ENCODE measurements at regions not wholly inside any gene's neighbourhood (a gene's known extent, or its start where the extent isn't known, plus 50 kb on each side); places are given as distances from the start of the nearest gene placed in this dataset.

DNA sequence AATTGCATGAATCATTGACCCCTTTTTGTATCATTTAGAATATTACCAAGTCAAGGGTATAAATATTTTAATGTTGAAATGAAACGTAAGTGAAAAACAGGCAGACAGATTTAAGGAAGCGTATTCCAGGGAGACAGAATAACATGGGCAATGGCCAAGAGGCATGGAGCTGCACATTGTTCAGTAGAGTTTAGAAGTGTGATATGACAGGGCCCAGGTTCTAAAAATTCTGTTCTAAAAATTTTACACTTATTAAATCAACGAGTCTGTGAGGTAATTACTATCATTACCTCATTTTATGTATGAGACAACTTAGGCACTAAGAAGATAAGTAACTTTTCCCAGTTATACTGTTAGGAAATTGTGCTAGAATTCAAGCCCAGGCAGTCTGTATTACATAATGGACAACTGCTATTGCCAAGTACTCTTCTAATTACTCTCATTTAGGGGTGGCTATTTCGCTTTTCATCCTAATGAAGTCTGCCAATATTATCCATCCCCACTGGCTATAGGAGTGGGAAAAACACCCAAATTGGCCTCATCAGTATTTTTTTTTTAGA, 103.2 kb upstream of the NAV3 start:
- no peak for DNase-seq
- in situ Hi-C loops (cut with MboI; ENCODE audit: low sequenced_read_pairs), result no loop called here
- BruUV-seq (replicated peaks), result no TSS peak

More for the DNA sequence above, 103.2 kb upstream of the NAV3 start:
- H3K9ac ChIP-seq (ENCODE audit: low read depth, low read length), result no peak overlapping the region
- no peaks in the 10 kb centered on the region for H3K79me1 ChIP-seq (ENCODE audit: low read depth in 1 of 2, low read length in 2 of 2)
- no peak overlapping the region for H2AFZ ChIP-seq (replicated peaks; ENCODE audit: low read length, poor library complexity)
- ATAC-seq (ENCODE audit: low read depth), result no peak
- no peaks in the 10 kb centered on the region for H3K36me3 ChIP-seq (ENCODE audit: control insufficient read depth, insufficient read depth, low read length)
- H3K23ac ChIP-seq (ENCODE audit: low read depth, low read length), result no peak overlapping the region
- H4K8ac ChIP-seq (ENCODE audit: low read depth in 2 of 2, low read length in 2 of 2), result no peak overlapping the region
- H2BK5ac ChIP-seq (ENCODE audit: low read depth, low read length, poor library complexity, severe bottlenecking), result no peak overlapping the region
- H2AK5ac ChIP-seq (ENCODE audit: low read depth, low read length), result no peak overlapping the region
- H3K9me3 ChIP-seq (ENCODE audit: control insufficient read depth, insufficient read depth, low read length), result no peaks in the 10 kb centered on the region
- H4K5ac ChIP-seq (ENCODE audit: low read depth, low read length), result no peak overlapping the region
- no peak overlapping the region for H3K4me2 ChIP-seq (ENCODE audit: low read depth, low read length)
- no peak overlapping the region for H2AK9ac ChIP-seq (replicated peaks; ENCODE audit: low read depth, low read length, poor library complexity)
- H3K4ac ChIP-seq (ENCODE audit: low read depth, low read length), result no peak overlapping the region
- H3K27ac ChIP-seq (ENCODE audit: insufficient read depth, low read length), result no peak overlapping the region
- H3K14ac ChIP-seq (replicated peaks; ENCODE audit: low read depth, low read length), result no peak overlapping the region
- H3K9me1 ChIP-seq (ENCODE audit: insufficient read depth, low read length), result no peaks in the 10 kb centered on the region
- no peak overlapping the region for H3K56ac ChIP-seq (ENCODE audit: extremely low read depth, insufficient read depth, low read length)
- H2BK120ac ChIP-seq (ENCODE audit: low read depth, low read length), result no peak overlapping the region
- H4K20me1 ChIP-seq (ENCODE audit: insufficient read depth, low read length), result no peaks in the 10 kb centered on the region
- H2BK15ac ChIP-seq (ENCODE audit: low read depth, low read length), result no peak overlapping the region
- dilution Hi-C loops (cut with HindIII; ENCODE audit: low sequenced_read_pairs, unreplicated experiment) (no loop called here), intact Hi-C loops (cut with micrococcal nuclease) (no loop called here)
- H4K91ac ChIP-seq (ENCODE audit: insufficient read depth, low read depth, low read length), result no peak overlapping the region
- no peak overlapping the region for H2BK20ac ChIP-seq (ENCODE audit: low read depth, low read length)
- no CpG with 5 or more reads among the region's 4 CpGs for WGBS, 2 experiments (ENCODE audit: extremely low coverage in 2 of 2, insufficient read length in 1 of 2)
- no peak for TF ChIP-seq FOS (IDR thresholded peaks at IDR 0.05; ENCODE audit: low read depth, low read length)
- ChIA-PET POLR2A (ENCODE audit: unreplicated experiment) (no interaction called here), CTCF (interaction anchor here (1.3 kb wide), 1 partner anchor 198 kb away, joined by 8 read pairs; no protein-coding TSS in a partner anchor)
- no peak overlapping the region for H3K4me3 ChIP-seq (ENCODE audit: insufficient read depth, low read depth, low read length)
- H3K4me1 ChIP-seq (ENCODE audit: control insufficient read depth, insufficient read depth, low read length), result peaks cover 2% of the 10 kb centered on the region; the same call in 1 of the 2 replicates
- H3K18ac ChIP-seq (ENCODE audit: low read depth, low read length), result no peak overlapping the region
- H3K27me3 ChIP-seq (ENCODE audit: control insufficient read depth, insufficient read depth, low read length), result no peaks in the 10 kb centered on the region

Data from IMR-90 (cell line).